ENCODE measurements at regions not wholly inside any gene's neighbourhood (a gene's known extent, or its start where the extent isn't known, plus 50 kb on each side); places are given as distances from the start of the nearest gene placed in this dataset.

- TF ChIP-seq CTCF (conservative IDR thresholded peaks at IDR 0.05; ENCODE audit: low read depth, low read length) (no peak), MXI1 (IDR thresholded peaks at IDR 0.05; ENCODE audit: borderline replicate concordance, low read depth, low read length) (no peak), RAD21 (IDR thresholded peaks at IDR 0.05; ENCODE audit: low read length) (no peak), POLR2A (IDR thresholded peaks at IDR 0.05; ENCODE audit: low read depth, low read length) (no peak), RCOR1 (IDR thresholded peaks at IDR 0.05; ENCODE audit: insufficient replicate concordance, low read length) (no peak), RFX5 (IDR thresholded peaks at IDR 0.05; ENCODE audit: low read depth, low read length) (no peak)
These were observed 149.0 kb upstream of the ARG1 start for GRCh38 chr6:131424016-131424415.
